Neural cell (in vitro differentiated cells): ENCODE measurements at regions not wholly inside any gene's neighbourhood (a gene's known extent, or its start where the extent isn't known, plus 50 kb on each side); places are given as distances from the start of the nearest gene placed in this dataset.

Experiments
- EP300 ChIP-seq: fragments of 450-650 bp; conservative IDR thresholded peaks from 2 replicates; pipeline ENCODE4 v1.6.1; 2014; ENCODE audit warnings: antibody characterized with exemption, mild to moderate bottlenecking, moderate library complexity; ENCODE audit not compliant: poor library complexity, severe bottlenecking
- EZH2 ChIP-seq: fragments of 200-600, 300-800 bp; shearing (Covaris generic), sonication (generic); IDR thresholded peaks from 2 replicates; pipeline ENCODE4 v1.6.1; 2014; ENCODE audit warnings: antibody characterized with exemption, low read length, borderline replicate concordance, mild to moderate bottlenecking; ENCODE audit not compliant: insufficient read depth, poor library complexity, severe bottlenecking
- MXI1 ChIP-seq: fragments of 450-650 bp; conservative IDR thresholded peaks from 2 replicates; pipeline ENCODE4 v1.6.1; 2014; ENCODE audit warnings: antibody characterized with exemption, mild to moderate bottlenecking; ENCODE audit not compliant: poor library complexity, severe bottlenecking
- POLR2AphosphoS5 ChIP-seq: IDR thresholded peaks from 2 replicates; pipeline ENCODE4 v1.6.1; 2012
- SMC3 ChIP-seq: fragments of 450-650 bp; conservative IDR thresholded peaks from 2 replicates; pipeline ENCODE4 v1.6.1; 2014; ENCODE audit warnings: antibody characterized with exemption, mild to moderate bottlenecking, moderate library complexity; ENCODE audit not compliant: poor library complexity
- TAF1 ChIP-seq: IDR thresholded peaks from 2 replicates; pipeline ENCODE4 v1.6.1; 2012; ENCODE audit warnings: low read depth
- TF ChIP-seq, protein P1 (sequence below): fragments of 450-650 bp; IDR thresholded peaks from 2 replicates; pipeline ENCODE4 v1.5.1; 2014; ENCODE audit warnings: antibody characterized with exemption, mild to moderate bottlenecking, moderate library complexity; ENCODE audit not compliant: poor library complexity, severe bottlenecking
- TF ChIP-seq, protein P2 (sequence below): IDR thresholded peaks from 2 replicates; pipeline ENCODE4 v1.6.1; 2012; ENCODE audit warnings: borderline replicate concordance

DNA sequence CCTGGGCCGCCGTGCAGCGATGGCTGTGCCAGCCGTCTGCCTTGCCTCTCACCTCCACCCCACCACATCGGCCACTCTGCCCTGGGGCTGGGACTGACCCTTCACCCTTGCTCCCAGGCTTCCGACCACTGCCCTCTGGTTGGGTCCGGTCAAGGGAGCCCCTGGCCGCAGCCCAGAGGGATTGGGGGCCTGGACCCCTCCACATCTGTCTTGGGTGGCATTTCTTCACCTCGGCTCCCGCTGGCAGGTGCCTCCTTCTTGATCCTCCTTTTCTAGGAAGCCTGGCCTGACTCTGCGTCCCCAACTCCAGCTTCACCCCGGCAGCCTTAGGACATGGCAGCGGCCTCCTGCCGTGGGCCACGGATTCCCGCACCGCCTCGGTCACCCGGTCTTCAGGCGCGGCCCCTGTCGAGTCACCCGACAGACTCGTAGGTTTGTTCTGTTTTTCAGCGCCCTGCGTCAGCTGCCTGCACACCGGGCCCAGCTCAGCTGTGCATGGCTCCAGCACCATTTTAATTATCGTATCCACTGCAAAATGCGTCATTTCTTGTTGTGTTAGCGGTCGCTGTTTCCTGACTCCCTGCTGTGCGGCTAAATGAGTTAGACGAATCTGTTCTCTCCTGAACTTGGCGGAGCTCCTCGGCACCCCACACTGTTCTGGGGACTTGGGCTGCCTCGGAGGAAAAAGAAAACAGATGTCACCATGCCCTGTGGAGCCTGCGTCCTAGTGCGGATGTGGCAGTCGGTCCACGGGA, 124.0 kb downstream of the FAM53A start:
- TF ChIP-seq, protein P1, sequence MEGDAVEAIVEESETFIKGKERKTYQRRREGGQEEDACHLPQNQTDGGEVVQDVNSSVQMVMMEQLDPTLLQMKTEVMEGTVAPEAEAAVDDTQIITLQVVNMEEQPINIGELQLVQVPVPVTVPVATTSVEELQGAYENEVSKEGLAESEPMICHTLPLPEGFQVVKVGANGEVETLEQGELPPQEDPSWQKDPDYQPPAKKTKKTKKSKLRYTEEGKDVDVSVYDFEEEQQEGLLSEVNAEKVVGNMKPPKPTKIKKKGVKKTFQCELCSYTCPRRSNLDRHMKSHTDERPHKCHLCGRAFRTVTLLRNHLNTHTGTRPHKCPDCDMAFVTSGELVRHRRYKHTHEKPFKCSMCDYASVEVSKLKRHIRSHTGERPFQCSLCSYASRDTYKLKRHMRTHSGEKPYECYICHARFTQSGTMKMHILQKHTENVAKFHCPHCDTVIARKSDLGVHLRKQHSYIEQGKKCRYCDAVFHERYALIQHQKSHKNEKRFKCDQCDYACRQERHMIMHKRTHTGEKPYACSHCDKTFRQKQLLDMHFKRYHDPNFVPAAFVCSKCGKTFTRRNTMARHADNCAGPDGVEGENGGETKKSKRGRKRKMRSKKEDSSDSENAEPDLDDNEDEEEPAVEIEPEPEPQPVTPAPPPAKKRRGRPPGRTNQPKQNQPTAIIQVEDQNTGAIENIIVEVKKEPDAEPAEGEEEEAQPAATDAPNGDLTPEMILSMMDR = no peak
- TF ChIP-seq SMC3 = no peak
- TF ChIP-seq POLR2AphosphoS5 = no peak
- no peak for TF ChIP-seq EP300
- no peak for TF ChIP-seq TAF1
- TF ChIP-seq, protein P2, sequence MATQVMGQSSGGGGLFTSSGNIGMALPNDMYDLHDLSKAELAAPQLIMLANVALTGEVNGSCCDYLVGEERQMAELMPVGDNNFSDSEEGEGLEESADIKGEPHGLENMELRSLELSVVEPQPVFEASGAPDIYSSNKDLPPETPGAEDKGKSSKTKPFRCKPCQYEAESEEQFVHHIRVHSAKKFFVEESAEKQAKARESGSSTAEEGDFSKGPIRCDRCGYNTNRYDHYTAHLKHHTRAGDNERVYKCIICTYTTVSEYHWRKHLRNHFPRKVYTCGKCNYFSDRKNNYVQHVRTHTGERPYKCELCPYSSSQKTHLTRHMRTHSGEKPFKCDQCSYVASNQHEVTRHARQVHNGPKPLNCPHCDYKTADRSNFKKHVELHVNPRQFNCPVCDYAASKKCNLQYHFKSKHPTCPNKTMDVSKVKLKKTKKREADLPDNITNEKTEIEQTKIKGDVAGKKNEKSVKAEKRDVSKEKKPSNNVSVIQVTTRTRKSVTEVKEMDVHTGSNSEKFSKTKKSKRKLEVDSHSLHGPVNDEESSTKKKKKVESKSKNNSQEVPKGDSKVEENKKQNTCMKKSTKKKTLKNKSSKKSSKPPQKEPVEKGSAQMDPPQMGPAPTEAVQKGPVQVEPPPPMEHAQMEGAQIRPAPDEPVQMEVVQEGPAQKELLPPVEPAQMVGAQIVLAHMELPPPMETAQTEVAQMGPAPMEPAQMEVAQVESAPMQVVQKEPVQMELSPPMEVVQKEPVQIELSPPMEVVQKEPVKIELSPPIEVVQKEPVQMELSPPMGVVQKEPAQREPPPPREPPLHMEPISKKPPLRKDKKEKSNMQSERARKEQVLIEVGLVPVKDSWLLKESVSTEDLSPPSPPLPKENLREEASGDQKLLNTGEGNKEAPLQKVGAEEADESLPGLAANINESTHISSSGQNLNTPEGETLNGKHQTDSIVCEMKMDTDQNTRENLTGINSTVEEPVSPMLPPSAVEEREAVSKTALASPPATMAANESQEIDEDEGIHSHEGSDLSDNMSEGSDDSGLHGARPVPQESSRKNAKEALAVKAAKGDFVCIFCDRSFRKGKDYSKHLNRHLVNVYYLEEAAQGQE = no peak
- no peak for TF ChIP-seq EZH2
- no peak for TF ChIP-seq MXI1
